GM10266 (cell line): ENCODE measurements at regions not wholly inside any gene's neighbourhood (a gene's known extent, or its start where the extent isn't known, plus 50 kb on each side); places are given as distances from the start of the nearest gene placed in this dataset.

Experiments
- DNase-seq: peaks from one replicate; pipeline ENCODE4 v3.0.0; 2012; ENCODE audit errors: extremely low spot score
- TF ChIP-seq, protein P1 (sequence below): IDR thresholded peaks from 2 replicates; pipeline ENCODE4 v1.5.1; 2012; ENCODE audit warnings: mild to moderate bottlenecking, low read depth; ENCODE audit not compliant: control insufficient read depth, insufficient read depth; ENCODE audit errors: missing control alignments

DNA sequence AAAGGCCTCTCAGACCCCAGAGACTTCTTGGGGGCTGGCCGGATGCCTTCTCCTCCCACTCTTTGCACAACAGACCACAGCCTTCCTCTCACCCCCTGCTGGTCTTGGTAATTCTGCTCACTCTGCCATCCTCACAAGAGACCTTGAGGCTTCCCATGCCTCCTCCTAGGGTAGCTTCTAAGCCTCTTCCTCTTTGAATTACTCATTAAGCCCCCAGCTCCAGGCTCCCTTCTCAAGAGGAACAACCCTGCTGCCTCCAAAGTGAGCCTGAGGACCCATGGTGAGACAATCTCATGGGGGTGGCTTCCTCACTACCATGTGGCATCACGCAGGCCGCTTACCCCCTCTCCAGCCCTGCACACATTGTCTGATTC is 184.6 kb upstream of the SYT13 start:
- TF ChIP-seq, protein P1, sequence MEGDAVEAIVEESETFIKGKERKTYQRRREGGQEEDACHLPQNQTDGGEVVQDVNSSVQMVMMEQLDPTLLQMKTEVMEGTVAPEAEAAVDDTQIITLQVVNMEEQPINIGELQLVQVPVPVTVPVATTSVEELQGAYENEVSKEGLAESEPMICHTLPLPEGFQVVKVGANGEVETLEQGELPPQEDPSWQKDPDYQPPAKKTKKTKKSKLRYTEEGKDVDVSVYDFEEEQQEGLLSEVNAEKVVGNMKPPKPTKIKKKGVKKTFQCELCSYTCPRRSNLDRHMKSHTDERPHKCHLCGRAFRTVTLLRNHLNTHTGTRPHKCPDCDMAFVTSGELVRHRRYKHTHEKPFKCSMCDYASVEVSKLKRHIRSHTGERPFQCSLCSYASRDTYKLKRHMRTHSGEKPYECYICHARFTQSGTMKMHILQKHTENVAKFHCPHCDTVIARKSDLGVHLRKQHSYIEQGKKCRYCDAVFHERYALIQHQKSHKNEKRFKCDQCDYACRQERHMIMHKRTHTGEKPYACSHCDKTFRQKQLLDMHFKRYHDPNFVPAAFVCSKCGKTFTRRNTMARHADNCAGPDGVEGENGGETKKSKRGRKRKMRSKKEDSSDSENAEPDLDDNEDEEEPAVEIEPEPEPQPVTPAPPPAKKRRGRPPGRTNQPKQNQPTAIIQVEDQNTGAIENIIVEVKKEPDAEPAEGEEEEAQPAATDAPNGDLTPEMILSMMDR = no peak
- DNase-seq = no peak

GRCh38 chr11:45470151-45470793 is 184.1 kb upstream of the SYT13 start:
- TF ChIP-seq, protein P1 = no peak
- DNase-seq = no peak

DNA sequence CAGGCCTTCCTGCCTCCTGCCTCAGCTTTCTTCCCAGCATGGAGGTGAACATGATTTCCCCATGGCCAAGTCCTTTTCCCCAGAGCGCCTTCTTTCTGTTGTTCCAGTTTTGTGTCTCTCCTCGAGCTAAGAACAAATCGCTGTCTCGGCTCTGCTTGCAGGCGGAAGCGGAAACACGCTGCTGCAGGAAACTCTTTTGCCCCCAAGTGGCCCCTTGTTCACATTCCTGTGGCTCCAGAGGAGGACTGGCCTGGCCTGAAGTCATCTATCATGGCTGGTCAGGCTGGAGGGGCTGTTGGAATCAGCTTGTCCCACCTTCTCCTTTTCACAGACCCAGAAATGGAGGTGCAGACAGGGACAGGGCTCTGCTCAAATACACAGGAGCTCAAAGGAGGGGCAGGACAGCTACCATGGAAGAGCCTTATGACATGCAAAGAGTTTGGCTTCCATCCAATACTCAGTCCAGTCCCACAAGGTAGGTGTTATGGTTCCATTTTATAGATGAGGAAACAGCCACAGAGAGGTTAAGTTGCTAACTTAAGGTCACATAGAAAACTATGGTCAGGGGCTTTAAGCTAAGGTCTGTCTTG is 182.2 kb upstream of the SYT13 start:
- DNase-seq = no peak

DNA sequence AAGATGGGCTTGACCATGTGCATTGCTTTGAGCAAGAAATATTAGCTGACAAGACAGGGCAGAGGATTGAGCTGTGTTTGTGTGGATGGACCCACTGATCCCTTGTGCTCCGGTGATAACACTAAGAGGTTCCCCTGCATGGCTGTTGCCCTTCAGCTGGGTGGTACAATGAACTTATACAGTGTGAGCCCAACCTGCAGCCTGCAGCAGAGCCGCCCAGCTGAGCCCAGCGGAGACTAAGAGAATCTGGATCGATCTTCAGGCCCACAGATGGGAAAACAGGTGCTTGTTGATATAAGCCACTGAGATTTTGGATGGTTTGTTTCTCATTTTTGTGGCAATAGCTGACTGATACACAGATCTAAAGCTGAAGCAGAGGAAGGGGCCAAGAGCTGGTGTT is 177.4 kb upstream of the SYT13 start:
- TF ChIP-seq, protein P1 = no peak
- DNase-seq = no peak

More for the DNA sequence above, 182.2 kb upstream of the SYT13 start:
- TF ChIP-seq, protein P1 = no peak

GRCh38 chr11:45461514-45461913 is 175.4 kb upstream of the SYT13 start:
- no peak for DNase-seq
- TF ChIP-seq, protein P1 = no peak

- DNase-seq = no peak
- TF ChIP-seq, protein P1 = no peak
Observed at GRCh38 chr11:45459491-45459890, 173.3 kb upstream of the SYT13 start.

DNA sequence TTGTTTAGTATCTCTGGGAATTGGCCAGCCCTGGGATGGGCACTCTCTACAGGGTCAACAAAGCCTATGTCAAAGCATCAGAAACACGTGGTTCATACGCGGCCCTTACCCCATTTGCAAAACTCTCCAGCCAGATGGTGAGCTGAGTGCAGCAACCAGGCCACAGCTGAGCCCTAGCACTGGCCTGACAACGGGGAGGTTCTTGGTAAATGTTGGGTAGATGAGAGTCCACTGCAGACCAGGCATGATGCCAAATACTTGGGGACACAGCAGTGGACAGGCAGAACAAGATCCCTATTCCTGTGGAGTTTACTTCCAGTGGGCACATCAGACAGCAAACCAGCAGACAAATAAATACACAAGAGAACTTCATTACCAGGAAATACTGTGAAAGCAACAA is 172.1 kb upstream of the SYT13 start:
- no peak for DNase-seq
- TF ChIP-seq, protein P1 = no peak
